Activated naive CD8-positive, alpha-beta T cell treated with anti-CD3 and anti-CD28 coated beads, Interleukin-2, amount 50 U/mL, for 24 hours (primary cell): ENCODE measurements at regions not wholly inside any gene's neighbourhood (a gene's known extent, or its start where the extent isn't known, plus 50 kb on each side); places are given as distances from the start of the nearest gene placed in this dataset.

ENCODE experiments used
- ATAC-seq: fragments of 150-1000 bp; cut with Tn5 transposase; one replicate; pipeline ENCODE4 v1.10.0; 2021
- DNase-seq: peaks from one replicate; pipeline ENCODE4 v3.0.0; 2021
- H3K27ac Mint-ChIP-seq: one replicate; pipeline ENCODE4 v1.8.0; 2021; ENCODE audit warnings: mild to moderate bottlenecking, mixed read lengths
- H3K27me3 Mint-ChIP-seq: one replicate; pipeline ENCODE4 v1.8.0; 2021; ENCODE audit warnings: mixed read lengths
- H3K36me3 Mint-ChIP-seq: one replicate; pipeline ENCODE4 v1.8.0; 2021; ENCODE audit warnings: low read depth, mixed read lengths
- H3K4me1 Mint-ChIP-seq: one replicate; pipeline ENCODE4 v1.8.0; 2021; ENCODE audit warnings: mixed read lengths
- H3K4me3 Mint-ChIP-seq: one replicate; pipeline ENCODE4 v1.8.0; 2021; ENCODE audit warnings: mild to moderate bottlenecking, moderate library complexity, mixed read lengths
- H3K9me3 Mint-ChIP-seq: one replicate; pipeline ENCODE4 v1.8.0; 2021; ENCODE audit warnings: mixed read lengths

- no peak for ATAC-seq
Observed at GRCh38 chr5:29114331-29114768, 2076.0 kb upstream of the CDH9 start.

GRCh38 chr5:29113516-29113915 lies 2075.1 kb upstream of the CDH9 start:
- no peak overlapping the region for H3K4me3 Mint-ChIP-seq
- no peak for ATAC-seq
- H3K4me1 Mint-ChIP-seq, result no peaks in the 10 kb centered on the region
- no peak for DNase-seq
- H3K27me3 Mint-ChIP-seq, result no peaks in the 10 kb centered on the region
- H3K36me3 Mint-ChIP-seq, result no peaks in the 10 kb centered on the region
- H3K27ac Mint-ChIP-seq, result no peak overlapping the region
- H3K9me3 Mint-ChIP-seq, result no peaks in the 10 kb centered on the region

More at GRCh38 chr5:29114331-29114768, 2076.0 kb upstream of the CDH9 start:
- Mint-ChIP-seq H3K9me3 (peaks cover 3% of the 10 kb centered on the region), H3K36me3 (no peaks in the 10 kb centered on the region), H3K4me1 (no peaks in the 10 kb centered on the region), H3K4me3 (no peak overlapping the region), H3K27me3 (no peaks in the 10 kb centered on the region), H3K27ac (no peak overlapping the region)
- DNase-seq, result no peak

- Mint-ChIP-seq H3K4me1 (no peaks in the 10 kb centered on the region), H3K4me3 (no peak overlapping the region), H3K9me3 (peaks cover 9% of the 10 kb centered on the region), H3K36me3 (no peaks in the 10 kb centered on the region), H3K27me3 (no peaks in the 10 kb centered on the region), H3K27ac (no peak overlapping the region)
- DNase-seq (no peak), ATAC-seq (no peak)
Observed at GRCh38 chr5:29099585-29099984, 2061.2 kb upstream of the CDH9 start.

GRCh38 chr5:29089591-29090130 lies 2051.3 kb upstream of the CDH9 start:
- H3K27me3 Mint-ChIP-seq, result no peaks in the 10 kb centered on the region
- no peak for DNase-seq
- H3K27ac Mint-ChIP-seq, result no peak overlapping the region
- H3K4me1 Mint-ChIP-seq, result no peaks in the 10 kb centered on the region
- H3K4me3 Mint-ChIP-seq, result no peak overlapping the region
- H3K36me3 Mint-ChIP-seq, result no peaks in the 10 kb centered on the region
- no peak for ATAC-seq
- peaks cover 15% of the 10 kb centered on the region for H3K9me3 Mint-ChIP-seq

GRCh38 chr5:29085142-29085541 lies 2046.8 kb upstream of the CDH9 start:
- H3K27me3 Mint-ChIP-seq, result no peaks in the 10 kb centered on the region
- DNase-seq (no peak), ATAC-seq (no peak)
- no peaks in the 10 kb centered on the region for H3K4me1 Mint-ChIP-seq
- no peak overlapping the region for H3K27ac Mint-ChIP-seq
- no peaks in the 10 kb centered on the region for H3K36me3 Mint-ChIP-seq
- peaks cover 21% of the 10 kb centered on the region for H3K9me3 Mint-ChIP-seq
- H3K4me3 Mint-ChIP-seq, result no peak overlapping the region

- DNase-seq (no peak), ATAC-seq (no peak)
- Mint-ChIP-seq H3K9me3 (peaks cover 6% of the 10 kb centered on the region), H3K27me3 (no peaks in the 10 kb centered on the region), H3K4me1 (no peaks in the 10 kb centered on the region), H3K36me3 (no peaks in the 10 kb centered on the region), H3K27ac (no peak overlapping the region), H3K4me3 (no peak overlapping the region)
Observed at GRCh38 chr5:29079771-29080170, 2041.4 kb upstream of the CDH9 start.

GRCh38 chr5:29077451-29077850 lies 2039.1 kb upstream of the CDH9 start:
- Mint-ChIP-seq H3K4me3 (no peak overlapping the region), H3K9me3 (peaks cover 6% of the 10 kb centered on the region), H3K27me3 (no peaks in the 10 kb centered on the region), H3K4me1 (no peaks in the 10 kb centered on the region), H3K36me3 (no peaks in the 10 kb centered on the region), H3K27ac (no peak overlapping the region)
- DNase-seq, result no peak
- no peak for ATAC-seq

- Mint-ChIP-seq H3K36me3 (no peaks in the 10 kb centered on the region), H3K27me3 (no peaks in the 10 kb centered on the region), H3K4me1 (no peaks in the 10 kb centered on the region), H3K27ac (no peak overlapping the region), H3K9me3 (peaks cover 7% of the 10 kb centered on the region), H3K4me3 (no peak overlapping the region)
- ATAC-seq (no peak), DNase-seq (no peak)
Observed at GRCh38 chr5:29069104-29069402, 2030.7 kb upstream of the CDH9 start.

GRCh38 chr5:29061381-29061780 lies 2023.0 kb upstream of the CDH9 start:
- ATAC-seq (no peak), DNase-seq (no peak)
- Mint-ChIP-seq H3K27me3 (no peaks in the 10 kb centered on the region), H3K27ac (no peak overlapping the region), H3K4me3 (no peak overlapping the region), H3K9me3 (peaks cover 4% of the 10 kb centered on the region), H3K36me3 (no peaks in the 10 kb centered on the region), H3K4me1 (no peaks in the 10 kb centered on the region)

- ATAC-seq, result no peak
- H3K27me3 Mint-ChIP-seq, result no peaks in the 10 kb centered on the region
- H3K36me3 Mint-ChIP-seq, result no peaks in the 10 kb centered on the region
- peaks cover 11% of the 10 kb centered on the region for H3K9me3 Mint-ChIP-seq
- H3K4me1 Mint-ChIP-seq, result no peaks in the 10 kb centered on the region
- H3K4me3 Mint-ChIP-seq, result no peak overlapping the region
- no peak overlapping the region for H3K27ac Mint-ChIP-seq
- DNase-seq, result no peak
Observed at GRCh38 chr5:29054694-29055093, 2016.3 kb upstream of the CDH9 start.

- Mint-ChIP-seq H3K36me3 (no peaks in the 10 kb centered on the region), H3K9me3 (peaks cover 11% of the 10 kb centered on the region), H3K4me1 (no peaks in the 10 kb centered on the region), H3K4me3 (no peak overlapping the region), H3K27me3 (no peaks in the 10 kb centered on the region), H3K27ac (no peak overlapping the region)
- DNase-seq (no peak), ATAC-seq (no peak)
Observed at GRCh38 chr5:29054282-29054681, 2015.9 kb upstream of the CDH9 start.

- H3K9me3 Mint-ChIP-seq, result peaks cover 15% of the 10 kb centered on the region
- H3K36me3 Mint-ChIP-seq, result no peaks in the 10 kb centered on the region
- no peaks in the 10 kb centered on the region for H3K4me1 Mint-ChIP-seq
- H3K4me3 Mint-ChIP-seq, result no peak overlapping the region
- no peak for DNase-seq
- H3K27ac Mint-ChIP-seq, result no peak overlapping the region
- H3K27me3 Mint-ChIP-seq, result no peaks in the 10 kb centered on the region
- ATAC-seq, result no peak
Observed at GRCh38 chr5:29051509-29051908, 2013.1 kb upstream of the CDH9 start.

- H3K4me3 Mint-ChIP-seq, result no peak overlapping the region
- H3K4me1 Mint-ChIP-seq, result no peaks in the 10 kb centered on the region
- H3K36me3 Mint-ChIP-seq, result no peaks in the 10 kb centered on the region
- H3K27me3 Mint-ChIP-seq, result no peaks in the 10 kb centered on the region
- no peaks in the 10 kb centered on the region for H3K9me3 Mint-ChIP-seq
- ATAC-seq (no peak), DNase-seq (no peak)
- H3K27ac Mint-ChIP-seq, result no peak overlapping the region
Observed at GRCh38 chr5:29042152-29042551, 2003.8 kb upstream of the CDH9 start.

- no peak overlapping the region for H3K4me3 Mint-ChIP-seq
- DNase-seq (no peak), ATAC-seq (no peak)
- no peak overlapping the region for H3K27ac Mint-ChIP-seq
- no peaks in the 10 kb centered on the region for H3K36me3 Mint-ChIP-seq
- no peaks in the 10 kb centered on the region for H3K27me3 Mint-ChIP-seq
- H3K9me3 Mint-ChIP-seq, result no peaks in the 10 kb centered on the region
- H3K4me1 Mint-ChIP-seq, result no peaks in the 10 kb centered on the region
Observed at GRCh38 chr5:29040404-29040803, 2002.0 kb upstream of the CDH9 start.

GRCh38 chr5:29039994-29040393 lies 2001.6 kb upstream of the CDH9 start:
- Mint-ChIP-seq H3K27ac (no peak overlapping the region), H3K4me1 (no peaks in the 10 kb centered on the region), H3K27me3 (no peaks in the 10 kb centered on the region), H3K9me3 (no peaks in the 10 kb centered on the region), H3K4me3 (no peak overlapping the region), H3K36me3 (no peaks in the 10 kb centered on the region)
- ATAC-seq (no peak), DNase-seq (no peak)

- Mint-ChIP-seq H3K27me3 (no peaks in the 10 kb centered on the region), H3K4me1 (no peaks in the 10 kb centered on the region), H3K4me3 (no peak overlapping the region), H3K27ac (no peak overlapping the region), H3K9me3 (peaks cover 3% of the 10 kb centered on the region), H3K36me3 (no peaks in the 10 kb centered on the region)
- DNase-seq (no peak), ATAC-seq (no peak)
Observed at GRCh38 chr5:29037716-29038115, 1999.3 kb upstream of the CDH9 start.
